A172 (cell line): ENCODE measurements at regions not wholly inside any gene's neighbourhood (a gene's known extent, or its start where the extent isn't known, plus 50 kb on each side); places are given as distances from the start of the nearest gene placed in this dataset.
"Not testable (repeated sequence)": the region's sequence is repeated elsewhere in the genome, so short reads cannot be mapped to it uniquely, and the experiment has no call there.

ENCODE experiments used
- DNase-seq: peaks from one replicate; pipeline ENCODE4 v3.0.0-alpha.2; 2015; ENCODE audit warnings: low spot score

- DNase-seq = peak; percentile 67
Observed at GRCh38 chr12:127928615-127929571, 338.1 kb upstream of the TMEM132C start.

- no peak for DNase-seq
Observed at GRCh38 chr12:127930122-127930521, 336.8 kb upstream of the TMEM132C start.

- no peak for DNase-seq
Observed at GRCh38 chr12:127934409-127934808, 332.6 kb upstream of the TMEM132C start.

- no peak for DNase-seq
Observed at GRCh38 chr12:127936463-127936862, 330.5 kb upstream of the TMEM132C start.

- no peak for DNase-seq
Observed at GRCh38 chr12:127941332-127941731, 325.6 kb upstream of the TMEM132C start.

GRCh38 chr12:127942981-127943380 lies 324.0 kb upstream of the TMEM132C start:
- DNase-seq = no peak

- peak; percentile 88 for DNase-seq
Observed at GRCh38 chr12:127943481-127944210, 323.3 kb upstream of the TMEM132C start.

- DNase-seq = no peak
Observed at GRCh38 chr12:127944211-127944899, 322.6 kb upstream of the TMEM132C start.

GRCh38 chr12:127957001-127957660 lies 309.8 kb upstream of the TMEM132C start:
- peak; percentile 55 for DNase-seq

GRCh38 chr12:127962303-127962702 lies 304.7 kb upstream of the TMEM132C start:
- no peak for DNase-seq

- DNase-seq = no peak
Observed at GRCh38 chr12:127963933-127964332, 303.0 kb upstream of the TMEM132C start.

- peak; percentile 58 for DNase-seq
Observed at GRCh38 chr12:127964717-127965116, 302.3 kb upstream of the TMEM132C start.

GRCh38 chr12:127966331-127966730 lies 300.6 kb upstream of the TMEM132C start:
- DNase-seq = no peak

- DNase-seq = no peak
Observed at GRCh38 chr12:127970491-127970890, 296.5 kb upstream of the TMEM132C start.

- DNase-seq = no peak
Observed at GRCh38 chr12:127980585-127980984, 286.4 kb upstream of the TMEM132C start.

GRCh38 chr12:127981875-127982274 lies 285.1 kb upstream of the TMEM132C start:
- no peak for DNase-seq

- DNase-seq = not testable (repeated sequence)
Observed at GRCh38 chr12:127983213-127983791, 283.7 kb upstream of the TMEM132C start.

GRCh38 chr12:127984386-127985055 lies 282.4 kb upstream of the TMEM132C start:
- peak; percentile 59 for DNase-seq

- DNase-seq = peak; percentile 75
Observed at GRCh38 chr12:127987199-127987901, 279.6 kb upstream of the TMEM132C start.

- DNase-seq = no peak
Observed at GRCh38 chr12:127991485-127991884, 275.5 kb upstream of the TMEM132C start.
